Spleen (tissue), 11 donors: ENCODE measurements at regions not wholly inside any gene's neighbourhood (a gene's known extent, or its start where the extent isn't known, plus 50 kb on each side); places are given as distances from the start of the nearest gene placed in this dataset.

ENCODE experiments used
- DNase-seq: peaks from one replicate; pipeline ENCODE4 v3.0.0-alpha.2; 2020
- H3K27ac ChIP-seq, 8 donors: fragments of 200-600 bp; sonication (generic) in 7 of 8; 1 replicate in 4 of 8; 2 replicates in 4 of 8; pipeline versions ENCODE4 v1.5.0 to v1.8.0; 2016 to 2021; ENCODE audit warnings: inconsistent platforms in 4 of 8, mild to moderate bottlenecking in 4 of 8, moderate library complexity in 1 of 8
- H3K27me3 ChIP-seq, 7 donors: fragments of 200-600 bp; sonication (generic) in 6 of 7; replicated peaks in 1 of 7; 1 replicate in 4 of 7; 2 replicates in 3 of 7; pipeline versions ENCODE4 v1.5.0 to v1.8.0; 2016 to 2021; ENCODE audit warnings: inconsistent platforms in 3 of 7, mild to moderate bottlenecking in 1 of 7
- H3K36me3 ChIP-seq, 6 donors: fragments of 200-600 bp; sonication (generic) in 5 of 6; 1 replicate in 4 of 6; 2 replicates in 2 of 6; pipeline versions ENCODE4 v1.5.0 to v1.8.0; 2016 to 2021; ENCODE audit warnings: inconsistent platforms in 2 of 6
- H3K4me1 ChIP-seq, 6 donors: fragments of 200-600 bp; sonication (generic) in 5 of 6; 1 replicate in 3 of 6; 2 replicates in 3 of 6; pipeline versions ENCODE4 v1.5.0 to v1.8.0; 2016 to 2021; ENCODE audit warnings: inconsistent platforms in 3 of 6
- H3K4me3 ChIP-seq, 8 donors: fragments of 200-600 bp; sonication (generic) in 7 of 8; 1 replicate in 4 of 8; 2 replicates in 4 of 8; pipeline versions ENCODE4 v1.5.0 to v1.8.0; 2016 to 2021; ENCODE audit warnings: inconsistent platforms in 4 of 8, mild to moderate bottlenecking in 4 of 8, moderate library complexity in 2 of 8
- H3K9me3 ChIP-seq, 8 donors: fragments of 200-600 bp; sonication (generic) in 7 of 8; 1 replicate in 4 of 8; 2 replicates in 4 of 8; pipeline versions ENCODE4 v1.5.0 to v1.8.0; 2016 to 2021; ENCODE audit warnings: inconsistent platforms in 4 of 8
- CTCF ChIP-seq, 11 experiments: fragments of 200-600 bp in 7 of 11; fragments of 450-650 bp in 4 of 11; sonication (generic) in 4 of 11; IDR thresholded peaks in 8 of 11; conservative IDR thresholded peaks in 3 of 11; 1 replicate in 7 of 11; 2 replicates in 4 of 11; pipeline versions ENCODE4 v1.4.0 to v1.8.0; 2016 to 2021; ENCODE audit warnings: antibody characterized with exemption in 11 of 11, inconsistent platforms in 4 of 11, mild to moderate bottlenecking in 1 of 11
- POLR2A ChIP-seq, 3 donors: fragments of 450-650 bp; IDR thresholded peaks; one replicate each; pipeline ENCODE4 v1.5.1; 2017; ENCODE audit warnings: antibody characterized with exemption in 3 of 3, mild to moderate bottlenecking in 1 of 3
- POLR2AphosphoS5 ChIP-seq, 3 donors: sonication (generic); formaldehyde crosslinking; IDR thresholded peaks; one replicate each; pipeline ENCODE4 v1.5.1; 2017; ENCODE audit warnings: antibody characterized with exemption in 3 of 3
- WGBS, 5 donors: extraction: QIAGEN DNeasy Blood & Tissue Kit in 3 of 5; methylation state at CpG; one replicate each; pipeline versions ENCODE4 v1.1.5 to v1.1.7; 2013 to 2018; 5-methylcytosine and 5-hydroxymethylcytosine counted together
- intact Hi-C: fragments of 100-400 bp; cut with DNase I; formaldehyde crosslinking; loops from one replicate; pipeline ENCODE4 v1.15.0; 2023; ENCODE audit warnings: low total_unique reads
- donor health status: healthy with polysubstance abuse.
- donor health status: DM: no; HTN: no; CAD: no; lungs with moderate emphysema.
- donor health status: DM: no; HTN: no; CAD: no.
- donor health status: Bipolar disorder and iron deficiency.
- donor health status: healthy.
- donor health status: DM: no; HTN: no; CAD: no.
- donor health status: DM: yes; HTN: yes; CAD: no.

GRCh38 chr12:59839514-59839913 lies 243.7 kb downstream of the SLC16A7 start:
- Histone ChIP-seq H3K9me3 (no peaks in the 10 kb centered on the region), H3K27ac (peak overlapping the region in 7 of 8 donors; percentile 60 to 77 (median 71)), H3K36me3 (no peaks in the 10 kb centered on the region), H3K4me3 (no peak overlapping the region), H3K27me3 (no peaks in the 10 kb centered on the region), H3K4me1 (no peaks in the 10 kb centered on the region)
- WGBS, 5 donors, result 16 to 55% (median 28%) methylated on average over 1 of the region's 1 CpG
- intact Hi-C loops, result no loop called here
- TF ChIP-seq POLR2A (IDR thresholded peaks at IDR 0.05) (no peak), POLR2AphosphoS5 (IDR thresholded peaks at IDR 0.05) (no peak), CTCF (IDR thresholded peaks at IDR 0.05 in 8 of 11, conservative IDR thresholded peaks at IDR 0.05 in 3 of 11) (peak in 1 of 11 experiments; percentile 20)
- no peak for DNase-seq

- no peaks in the 10 kb centered on the region for H3K4me1 ChIP-seq
- no peaks in the 10 kb centered on the region for H3K36me3 ChIP-seq
- no peaks in the 10 kb centered on the region for H3K27me3 ChIP-seq
- intact Hi-C loops, result no loop called here
- no peak overlapping the region for H3K4me3 ChIP-seq
- no peak overlapping the region for H3K27ac ChIP-seq
- H3K9me3 ChIP-seq, result peaks cover 0 to 3% (median 0%) of the 10 kb centered on the region in 8 donors
- no peak for TF ChIP-seq POLR2A (IDR thresholded peaks at IDR 0.05)
- no peak for TF ChIP-seq POLR2AphosphoS5 (IDR thresholded peaks at IDR 0.05)
- no peak for TF ChIP-seq CTCF (IDR thresholded peaks at IDR 0.05 in 8 of 11, conservative IDR thresholded peaks at IDR 0.05 in 3 of 11)
- no peak for DNase-seq
- 75 to 92% (median 90%) methylated on average over 3 of the region's 3 CpGs for WGBS, 5 donors
Measured at GRCh38 chr12:59843260-59843843, 247.5 kb downstream of the SLC16A7 start.

- intact Hi-C loops, result no loop called here
- H3K4me3 ChIP-seq, result no peak overlapping the region
Measured at GRCh38 chr12:59844750-59845149, 248.9 kb downstream of the SLC16A7 start.

GRCh38 chr12:59845293-59845692 lies 249.5 kb downstream of the SLC16A7 start:
- TF ChIP-seq POLR2A (IDR thresholded peaks at IDR 0.05), result no peak
- no peak for TF ChIP-seq POLR2AphosphoS5 (IDR thresholded peaks at IDR 0.05)
- no peak for TF ChIP-seq CTCF (IDR thresholded peaks at IDR 0.05 in 8 of 11, conservative IDR thresholded peaks at IDR 0.05 in 3 of 11)
- peaks cover 0 to 3% (median 0%) of the 10 kb centered on the region in 8 donors for H3K9me3 ChIP-seq
- H3K27me3 ChIP-seq, result no peaks in the 10 kb centered on the region
- H3K4me1 ChIP-seq, result no peaks in the 10 kb centered on the region
- WGBS, 5 donors, result 78 to 92% (median 86%) methylated on average over 1 of the region's 1 CpG
- no peak overlapping the region for H3K27ac ChIP-seq
- H3K4me3 ChIP-seq, result no peak overlapping the region
- no peak for DNase-seq
- intact Hi-C loops, result no loop called here
- H3K36me3 ChIP-seq, result no peaks in the 10 kb centered on the region

More at GRCh38 chr12:59844750-59845149, 248.9 kb downstream of the SLC16A7 start:
- H3K9me3 ChIP-seq, result peaks cover 0 to 3% (median 0%) of the 10 kb centered on the region in 8 donors
- no peaks in the 10 kb centered on the region for H3K36me3 ChIP-seq
- H3K27me3 ChIP-seq, result no peaks in the 10 kb centered on the region
- TF ChIP-seq POLR2A (IDR thresholded peaks at IDR 0.05) (no peak), POLR2AphosphoS5 (IDR thresholded peaks at IDR 0.05) (no peak), CTCF (IDR thresholded peaks at IDR 0.05 in 8 of 11, conservative IDR thresholded peaks at IDR 0.05 in 3 of 11) (no peak)
- DNase-seq, result no peak
- H3K4me1 ChIP-seq, result no peaks in the 10 kb centered on the region
- no peak overlapping the region for H3K27ac ChIP-seq
